OCI-LY3 (cell line): ENCODE measurements at regions not wholly inside any gene's neighbourhood (a gene's known extent, or its start where the extent isn't known, plus 50 kb on each side); places are given as distances from the start of the nearest gene placed in this dataset.

Source experiments
- CTCF ChIP-seq: fragments of 200-600, 300-600 bp; sonication (generic); IDR thresholded peaks from 2 replicates; pipeline ENCODE4 v1.5.1; 2014; ENCODE audit warnings: antibody characterized with exemption, low read length, low read depth
- EZH2phosphoT487 ChIP-seq: fragments of 200-600 bp; shearing (Covaris generic); IDR thresholded peaks from 2 replicates; pipeline ENCODE4 v1.6.1; 2018; ENCODE audit warnings: antibody characterized with exemption, mixed run types, low read depth

- TF ChIP-seq CTCF = no peak
- no peak for TF ChIP-seq EZH2phosphoT487
Measured at GRCh38 chr13:57992416-57992815, 360.9 kb downstream of the PCDH17 start.
